Breast epithelium (tissue), 3 donors: ENCODE measurements at regions not wholly inside any gene's neighbourhood (a gene's known extent, or its start where the extent isn't known, plus 50 kb on each side); places are given as distances from the start of the nearest gene placed in this dataset.

Experiments used
- CTCF ChIP-seq, 3 donors: fragments of 450-650 bp; IDR thresholded peaks; one replicate each; pipeline ENCODE4 v1.5.1; 2016 to 2017; ENCODE audit warnings: antibody characterized with exemption in 3 of 3, mild to moderate bottlenecking in 3 of 3, moderate library complexity in 3 of 3
- POLR2AphosphoS5 ChIP-seq, 3 donors: sonication (generic); formaldehyde crosslinking; IDR thresholded peaks; one replicate each; pipeline ENCODE4 v1.6.1; 2017; ENCODE audit warnings: antibody characterized with exemption in 3 of 3

- TF ChIP-seq POLR2AphosphoS5 (IDR thresholded peaks at IDR 0.05): no peak
- TF ChIP-seq CTCF (IDR thresholded peaks at IDR 0.05): no peak
These were observed 460.5 kb downstream of the BRD1 start for GRCh38 chr22:49367041-49367697.
